Activated CD4-positive, alpha-beta T cell treated with anti-CD3 and anti-CD28 coated beads, Interleukin-2, amount 50 U/mL, for 24 hours (primary cell): ENCODE measurements at regions not wholly inside any gene's neighbourhood (a gene's known extent, or its start where the extent isn't known, plus 50 kb on each side); places are given as distances from the start of the nearest gene placed in this dataset.

Source experiments
- DNase-seq, 2 donors: peaks; one replicate each; pipeline ENCODE4 v3.0.0-alpha.2; 2020; ENCODE audit warnings: low read depth in 1 of 2, low spot score in 1 of 2

DNA sequence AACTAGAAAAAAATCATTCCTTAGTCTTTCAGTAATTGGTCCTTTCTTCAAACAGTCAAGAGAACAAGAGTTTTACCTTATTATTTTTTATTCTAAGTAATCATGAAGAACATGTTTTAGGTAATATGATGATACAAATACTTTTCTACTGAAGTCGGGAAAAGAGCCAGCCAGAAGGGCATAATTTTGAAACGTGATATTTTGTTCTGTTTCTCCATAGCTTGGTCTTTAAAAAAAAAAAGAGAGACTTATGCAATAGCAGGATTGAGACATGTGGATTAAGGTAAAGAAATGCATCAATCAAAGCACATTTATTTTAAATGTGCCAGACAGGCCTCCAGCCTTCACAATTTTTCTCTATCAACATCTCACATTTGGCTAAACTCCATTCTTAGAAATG, 1016.8 kb downstream of the CNTNAP5 start:
- no peak for DNase-seq

DNA sequence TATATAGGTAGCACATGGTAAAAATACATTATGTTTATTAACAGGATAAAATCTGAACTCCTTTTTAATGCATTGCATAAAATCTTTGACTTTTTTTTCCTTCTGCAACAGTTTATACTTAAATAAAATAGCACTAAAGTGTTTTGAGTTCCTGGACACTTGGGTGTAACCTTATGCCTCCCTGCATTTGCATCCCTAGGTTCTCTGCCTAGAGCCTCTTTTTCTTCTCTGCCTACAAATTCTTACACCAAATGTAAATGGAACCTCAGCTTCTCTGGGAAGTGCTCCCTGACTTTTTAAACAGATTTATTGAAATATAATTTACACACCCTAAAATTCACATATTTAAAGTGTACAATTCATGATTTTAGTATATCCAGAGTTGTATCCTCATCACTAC, 1017.6 kb downstream of the CNTNAP5 start:
- no peak for DNase-seq

DNA sequence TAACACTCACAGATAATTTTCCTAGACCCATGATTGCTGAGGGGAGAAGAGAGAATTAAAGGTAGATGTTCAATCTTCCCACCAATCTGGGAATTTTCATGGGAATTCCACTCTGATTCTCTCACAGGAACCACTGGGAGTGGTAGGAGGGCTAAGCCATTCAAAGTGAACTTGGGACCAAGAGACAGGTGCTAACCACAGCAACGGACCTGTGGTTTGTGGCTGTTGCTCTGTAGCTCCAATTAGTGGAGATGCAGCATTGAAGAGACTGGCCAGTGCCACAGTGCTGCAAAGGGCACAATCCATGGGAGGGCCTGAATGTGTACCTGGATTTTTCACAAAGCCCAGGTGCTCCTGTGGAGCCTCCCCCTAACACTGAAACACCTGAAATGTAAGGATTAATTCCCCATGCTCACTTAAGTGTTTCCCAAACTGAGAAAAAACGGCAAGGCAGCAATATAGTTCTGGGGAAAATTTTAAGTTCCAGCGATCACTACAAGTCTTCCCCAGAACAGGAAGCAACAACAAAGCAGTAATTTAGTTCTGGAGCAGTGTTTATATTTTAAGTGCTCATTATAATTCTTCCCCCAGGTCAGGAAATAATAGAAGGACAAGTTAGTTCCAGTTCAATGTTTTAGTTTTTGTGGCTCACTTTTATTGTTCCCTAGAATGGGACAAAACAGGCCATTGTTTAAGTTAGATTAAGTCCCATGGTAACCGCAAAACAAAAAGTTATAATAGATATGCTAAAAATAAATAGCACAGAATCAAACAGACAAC, 1045.8 kb downstream of the CNTNAP5 start:
- DNase-seq: no peak

DNA sequence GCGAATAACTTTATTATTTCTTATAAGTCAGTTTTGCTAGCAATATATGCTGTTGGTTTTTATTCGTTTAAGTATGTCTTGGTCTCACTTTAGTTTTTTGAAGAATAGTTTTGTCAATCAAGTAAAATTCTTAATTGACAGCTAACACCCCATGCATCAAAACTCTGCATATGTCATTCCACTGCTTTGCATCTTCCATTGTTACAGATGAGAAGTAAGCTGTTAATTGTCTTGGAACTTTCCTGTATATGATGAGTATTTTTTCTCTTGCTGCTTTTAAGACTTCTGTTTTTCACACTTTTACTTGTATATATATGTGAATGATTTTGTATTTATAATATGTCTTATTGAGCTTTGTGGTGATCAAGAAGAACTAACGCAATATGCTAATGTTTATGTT, 1048.4 kb downstream of the CNTNAP5 start:
- DNase-seq: no peak

DNA sequence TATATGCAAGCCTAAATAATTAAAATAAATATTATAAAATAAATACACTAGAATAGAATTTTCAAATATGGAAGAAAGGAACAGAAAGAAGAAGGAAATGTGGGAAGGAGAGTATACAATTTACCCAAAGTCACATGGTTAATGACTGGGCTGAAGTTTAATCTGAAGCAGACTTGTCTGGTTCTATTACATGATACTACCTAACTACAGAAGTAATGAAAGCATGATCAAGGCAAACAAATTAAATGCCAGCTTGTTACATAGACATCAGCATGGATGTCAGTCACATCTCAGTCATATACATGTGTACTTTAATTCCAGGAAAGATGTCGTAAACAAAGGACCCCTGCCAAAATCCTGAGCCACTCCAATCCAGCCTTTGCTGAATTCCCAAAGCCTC, 1060.8 kb downstream of the CNTNAP5 start:
- DNase-seq: no peak

DNA sequence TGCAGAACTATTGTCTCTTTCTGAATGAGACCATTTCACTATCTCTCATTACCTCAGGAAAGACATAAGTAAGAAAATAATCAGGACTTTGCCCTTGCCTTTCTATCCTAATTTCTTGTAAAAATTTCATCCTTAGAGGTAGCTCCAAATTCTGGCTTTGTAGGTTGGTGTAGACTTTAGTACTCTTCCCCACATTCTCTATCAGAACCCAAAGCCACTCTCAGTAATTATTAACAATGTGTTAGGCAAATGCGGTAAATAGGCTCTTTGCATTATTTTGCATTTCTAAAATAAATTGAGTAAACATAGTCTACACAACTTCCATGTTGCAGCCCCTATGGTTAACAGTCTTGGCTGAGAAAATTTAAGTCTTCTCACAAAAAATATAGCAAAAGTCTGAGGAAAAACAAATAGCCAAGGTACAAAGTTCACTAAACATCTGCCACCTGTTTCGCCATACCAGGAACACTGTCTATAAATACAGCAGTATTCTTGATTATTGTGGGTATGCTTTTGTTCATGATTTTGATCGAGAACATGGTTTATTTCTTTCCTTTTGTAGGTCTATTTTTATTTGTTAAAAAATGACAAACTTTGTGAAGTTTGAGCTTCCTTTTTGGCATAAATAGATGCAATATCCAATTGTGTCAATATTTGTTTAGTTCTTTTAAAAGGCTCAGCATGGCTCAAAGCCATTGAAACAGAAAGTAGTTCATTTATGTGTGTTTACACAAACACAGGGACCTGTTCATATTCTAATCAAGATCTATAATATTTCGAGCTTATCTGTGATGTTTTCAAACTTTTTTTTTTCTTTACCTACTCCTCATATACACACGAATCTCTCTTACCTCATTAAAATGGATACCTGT, 1061.5 kb downstream of the CNTNAP5 start:
- no peak for DNase-seq

DNA sequence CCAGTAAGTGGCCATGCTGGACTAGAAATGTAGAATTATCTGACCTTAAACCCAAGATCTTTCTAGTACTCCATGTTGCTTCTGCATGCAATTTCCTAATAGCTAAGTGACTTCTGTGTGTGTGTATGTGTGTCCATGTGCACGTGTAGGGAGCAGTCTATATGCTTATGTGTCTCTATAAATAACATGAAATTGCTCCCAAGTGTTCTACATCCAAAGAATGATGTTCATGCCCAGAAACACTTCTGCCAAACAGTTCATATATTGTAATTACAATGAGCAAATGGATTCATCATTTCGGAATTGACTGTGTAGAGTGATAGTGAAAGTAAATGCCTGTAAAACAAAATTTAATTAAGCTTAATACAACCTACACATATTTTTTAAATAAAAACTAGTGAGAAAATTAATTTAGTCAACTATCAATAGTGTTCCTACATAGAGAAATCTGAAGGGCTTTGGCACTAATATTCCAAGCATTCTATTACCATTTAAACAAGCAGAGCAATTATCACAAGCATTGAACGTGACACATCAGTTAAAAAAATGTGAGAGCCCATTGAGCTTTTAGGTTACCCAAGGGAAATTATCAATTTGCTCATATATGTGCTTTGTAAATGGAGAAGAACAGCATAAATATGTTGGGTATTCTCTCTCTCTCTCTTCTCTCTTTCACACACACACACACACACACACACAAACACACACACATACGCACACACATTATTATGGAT, 1067.4 kb downstream of the CNTNAP5 start:
- DNase-seq: no peak

DNA sequence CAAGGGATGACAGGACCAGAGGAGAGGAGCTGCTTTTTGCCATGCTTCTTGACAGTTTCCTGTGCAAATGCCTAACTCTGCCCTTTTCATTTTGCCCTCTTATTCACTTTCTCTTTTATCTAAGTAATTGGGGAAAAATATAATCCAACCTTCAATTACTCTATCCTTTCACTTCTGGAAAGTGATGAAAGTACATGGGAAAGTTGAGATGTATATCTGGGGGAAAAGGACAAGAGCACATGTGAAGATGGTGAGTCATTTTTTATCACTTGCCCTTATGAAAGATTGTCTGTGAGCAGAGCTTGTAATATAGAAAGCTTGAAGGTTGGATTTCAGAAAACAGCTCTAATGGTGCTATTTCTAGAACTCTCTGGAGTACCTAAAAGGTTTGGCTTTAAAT, 1070.7 kb downstream of the CNTNAP5 start:
- no peak for DNase-seq

DNA sequence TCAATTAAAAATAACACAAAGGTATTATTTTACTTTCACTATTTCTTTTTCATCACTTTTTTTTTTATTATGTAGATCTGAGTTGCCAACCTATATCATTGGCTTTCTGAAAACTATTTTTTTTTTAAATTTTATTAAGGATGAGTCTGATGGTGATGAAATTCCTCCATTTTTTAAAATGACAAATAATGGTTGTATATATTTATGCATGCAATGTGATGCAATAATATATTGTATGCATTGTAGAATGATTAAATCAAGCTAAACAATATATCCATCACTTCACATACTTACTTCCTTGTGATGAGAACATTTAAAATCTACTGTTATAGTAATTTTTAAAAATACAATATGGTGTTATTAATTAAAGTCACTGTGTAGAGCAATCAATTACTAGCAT, 1081.6 kb downstream of the CNTNAP5 start:
- no peak for DNase-seq

DNA sequence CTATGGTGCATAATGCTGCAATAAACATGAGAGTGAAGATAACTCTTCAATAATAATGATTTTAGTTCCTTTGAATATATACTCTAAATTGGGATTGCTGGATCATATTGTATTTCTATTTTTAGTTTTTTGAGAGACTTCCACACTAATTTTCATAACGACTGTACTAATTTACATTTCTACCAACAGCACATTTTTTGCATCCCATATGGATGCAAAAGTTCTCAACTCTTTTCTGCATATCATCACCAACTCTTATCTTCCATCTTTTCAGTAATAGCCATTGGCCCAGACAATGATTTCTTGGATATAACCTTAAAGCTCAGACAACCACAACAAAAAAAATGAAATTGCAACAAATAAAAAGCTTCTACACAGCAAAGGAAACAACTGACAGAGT, 1082.4 kb downstream of the CNTNAP5 start:
- no peak for DNase-seq

DNA sequence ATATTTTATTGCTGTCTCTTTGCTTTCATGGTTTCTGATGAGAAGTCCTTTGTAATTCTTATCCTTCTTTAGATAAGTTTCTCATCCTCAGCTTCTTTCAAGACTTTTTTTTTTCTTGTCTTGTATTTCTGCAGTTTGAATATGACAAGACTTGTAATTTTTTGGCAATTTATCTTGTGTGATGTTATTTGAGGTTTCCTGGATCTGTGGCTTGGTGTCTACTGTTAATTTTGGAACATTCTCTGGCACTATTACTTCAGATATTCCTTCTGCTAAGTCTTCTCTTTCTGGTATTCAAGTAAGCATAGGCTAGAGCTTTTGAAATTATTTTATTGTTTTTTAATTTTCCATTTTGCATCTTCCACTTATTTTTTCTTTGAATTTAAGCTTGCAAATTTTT, 1083.2 kb downstream of the CNTNAP5 start:
- no peak for DNase-seq

DNA sequence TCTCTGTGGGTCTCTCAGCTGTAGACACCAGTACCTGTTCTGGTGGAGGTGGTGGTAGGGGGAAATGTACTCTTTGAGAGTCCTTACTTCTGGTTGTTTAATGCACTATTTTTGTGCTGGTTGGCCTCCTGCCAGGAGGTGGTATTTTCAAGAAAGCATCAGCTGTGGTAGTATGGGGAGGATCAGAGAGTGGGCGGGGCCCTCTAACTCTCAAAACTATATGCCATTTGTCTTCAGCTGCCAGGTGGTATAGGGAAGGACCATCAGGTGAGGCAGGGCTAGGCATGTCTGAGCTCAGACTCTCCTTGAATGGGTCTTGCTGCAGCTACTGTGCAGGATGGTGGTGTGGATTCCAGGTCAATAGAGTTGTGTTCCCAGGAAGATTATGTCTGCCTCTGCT, 1100.8 kb downstream of the CNTNAP5 start:
- DNase-seq: no peak

DNA sequence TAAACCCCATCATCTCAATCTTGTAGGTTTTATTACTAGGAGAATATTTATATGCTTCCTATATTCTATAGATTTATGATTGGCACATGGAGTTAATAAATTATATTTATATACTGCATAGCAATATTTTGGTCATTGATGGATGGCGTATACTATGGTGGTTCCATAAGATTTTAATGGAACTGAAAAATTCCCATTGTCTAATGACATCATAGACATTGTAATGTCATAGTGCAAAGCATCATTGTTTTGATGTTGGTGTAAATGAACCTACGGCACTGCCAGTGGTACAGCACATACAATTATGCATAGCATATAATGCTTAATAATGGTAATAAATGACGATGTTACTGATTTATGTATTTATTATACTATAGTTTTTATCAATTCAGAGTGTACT, 1135.9 kb downstream of the CNTNAP5 start:
- no peak for DNase-seq

DNA sequence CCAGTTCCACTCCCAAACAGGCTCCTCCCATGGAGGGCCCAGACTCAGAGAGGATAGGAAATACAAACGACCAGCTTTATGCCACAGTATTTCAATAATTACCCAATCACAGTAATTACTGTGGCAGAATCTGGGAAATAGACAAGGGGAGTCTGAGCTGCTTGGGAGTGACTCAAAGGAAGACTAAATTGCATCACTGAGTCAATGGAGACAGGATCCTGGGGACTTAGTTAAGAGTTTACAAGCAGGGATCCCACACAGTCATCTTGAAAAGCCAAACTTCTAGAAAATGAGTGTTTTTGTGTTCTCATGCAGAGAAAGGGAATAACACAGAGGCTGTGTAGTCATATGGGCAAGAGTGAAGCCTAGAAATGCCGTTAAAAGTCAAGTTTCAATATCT, 1142.1 kb downstream of the CNTNAP5 start:
- no peak for DNase-seq

DNA sequence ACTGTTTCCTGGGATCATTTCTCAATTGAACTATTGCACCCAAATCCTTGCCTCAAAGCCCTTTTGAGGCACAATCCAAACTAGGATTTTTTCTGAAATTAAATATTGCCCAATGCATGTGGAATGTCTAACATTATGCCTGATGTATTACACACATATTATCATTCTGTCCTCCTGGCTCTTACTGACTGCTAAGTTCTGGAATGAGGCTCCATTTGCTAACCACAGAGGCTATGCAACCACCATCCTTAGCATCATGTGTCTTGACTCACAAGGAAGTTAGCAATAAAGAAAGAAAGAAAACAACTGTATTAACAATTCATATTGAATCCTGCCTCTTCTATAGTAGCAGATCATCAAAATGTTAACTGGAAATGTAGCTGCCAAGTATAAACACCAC, 1142.7 kb downstream of the CNTNAP5 start:
- no peak for DNase-seq

DNA sequence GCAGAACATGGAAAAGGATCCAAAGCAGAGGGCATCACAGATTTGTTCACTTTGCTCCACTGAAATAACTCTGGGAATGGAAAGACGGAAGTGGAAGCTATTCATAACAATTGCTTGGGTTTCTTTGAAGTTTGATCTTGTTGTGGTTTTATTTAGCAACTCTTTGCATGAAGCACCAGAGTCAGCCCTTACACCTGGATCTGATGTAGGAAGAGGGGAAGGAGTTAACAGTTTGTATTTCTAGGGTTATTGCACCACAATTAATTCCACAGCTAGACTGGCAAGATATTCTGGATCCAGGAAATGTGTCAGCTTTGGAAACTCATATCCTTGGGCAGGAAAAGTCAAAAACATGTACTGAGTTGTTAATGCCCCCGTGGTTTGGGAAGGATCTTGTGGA, 1143.4 kb downstream of the CNTNAP5 start:
- DNase-seq: no peak

DNA sequence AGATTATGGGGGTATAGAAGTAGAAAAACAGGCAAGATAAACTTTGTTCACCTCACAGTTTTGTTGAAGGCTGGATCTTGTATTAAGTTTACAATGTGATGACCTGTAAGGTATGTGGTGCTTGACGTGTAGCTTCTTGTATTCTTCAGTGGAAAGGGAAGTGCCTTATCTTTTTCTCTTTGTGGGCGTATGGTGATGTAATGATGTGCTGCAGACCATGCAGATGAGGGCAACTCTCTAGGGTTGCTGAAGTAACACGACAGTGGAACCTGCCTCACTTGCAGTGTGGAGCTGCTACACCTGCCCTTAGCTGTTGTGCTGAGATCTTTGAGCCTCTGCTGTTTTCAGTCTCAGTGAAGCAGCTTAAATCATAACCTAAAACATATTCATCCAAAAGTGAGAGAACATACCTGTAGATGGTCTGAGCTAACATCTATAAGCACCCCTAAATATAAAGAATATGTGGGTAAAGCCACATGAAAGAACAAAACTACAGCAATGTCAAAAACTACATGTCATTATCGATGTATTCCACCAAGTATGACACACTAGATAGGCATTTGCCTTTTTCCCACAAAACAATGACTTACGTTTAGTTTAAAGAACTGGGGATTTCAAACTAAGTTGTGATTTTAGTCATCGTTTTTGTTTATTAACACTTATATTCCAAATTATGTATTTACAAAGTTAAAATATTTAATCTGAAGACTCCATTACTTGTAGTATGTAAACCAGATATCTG, 1144.1 kb downstream of the CNTNAP5 start:
- DNase-seq: no peak

DNA sequence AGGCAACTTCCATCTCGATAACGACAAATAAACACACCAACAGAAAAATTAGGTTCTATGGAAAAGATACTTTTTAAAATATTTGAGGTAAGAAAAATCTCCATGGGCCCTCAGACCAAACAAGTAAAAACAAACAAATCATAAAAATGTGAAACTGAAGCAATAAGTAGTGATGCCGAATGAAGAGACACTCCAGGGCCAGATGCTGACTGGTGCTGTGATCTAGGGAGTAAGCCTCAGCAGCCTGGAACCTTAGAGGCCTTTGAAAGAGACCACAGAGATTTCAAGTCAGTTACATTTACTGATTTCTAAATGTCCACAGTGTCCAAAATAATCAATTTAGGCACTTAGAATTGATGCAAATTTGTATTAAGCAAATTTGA, 1144.7 kb downstream of the CNTNAP5 start:
- DNase-seq: no peak

DNA sequence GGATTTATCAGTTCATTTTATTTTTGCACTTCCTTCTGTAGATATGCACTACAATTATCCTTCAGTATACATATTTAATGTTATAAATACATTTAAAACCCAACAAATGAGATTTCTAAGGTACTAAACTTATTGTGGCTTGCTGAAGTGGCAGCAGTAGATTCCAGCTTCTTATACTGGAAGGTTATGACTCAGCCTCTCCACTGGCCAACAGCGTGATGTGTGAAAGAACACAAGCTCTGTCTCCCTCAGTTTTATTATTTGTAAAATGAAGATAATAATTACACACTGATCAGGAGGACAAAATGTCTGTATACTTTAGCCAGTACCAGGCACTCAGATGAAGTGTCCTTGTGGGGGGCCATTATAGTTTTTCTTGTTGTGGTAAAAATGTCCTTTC, 1147.1 kb downstream of the CNTNAP5 start:
- DNase-seq: no peak

DNA sequence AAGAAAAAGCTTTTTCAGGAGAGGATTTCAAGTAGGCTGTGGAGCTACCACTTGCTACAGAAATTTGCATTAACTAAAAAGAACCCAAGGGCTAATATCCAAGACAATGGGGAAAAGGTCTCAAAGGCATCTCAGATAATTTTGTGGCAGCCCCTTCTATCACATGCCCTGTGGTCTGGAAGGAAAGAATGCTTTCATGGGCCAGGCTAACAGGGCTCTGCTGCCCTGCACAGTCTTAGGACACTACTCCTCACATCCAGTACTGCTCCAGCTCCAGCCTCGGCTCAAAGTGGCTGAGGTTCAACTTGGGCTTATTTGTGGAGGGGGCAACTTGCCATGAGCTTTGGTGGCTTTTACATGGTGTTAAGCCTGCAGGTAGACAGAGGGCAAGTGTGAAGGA, 1150.3 kb downstream of the CNTNAP5 start:
- no peak for DNase-seq

DNA sequence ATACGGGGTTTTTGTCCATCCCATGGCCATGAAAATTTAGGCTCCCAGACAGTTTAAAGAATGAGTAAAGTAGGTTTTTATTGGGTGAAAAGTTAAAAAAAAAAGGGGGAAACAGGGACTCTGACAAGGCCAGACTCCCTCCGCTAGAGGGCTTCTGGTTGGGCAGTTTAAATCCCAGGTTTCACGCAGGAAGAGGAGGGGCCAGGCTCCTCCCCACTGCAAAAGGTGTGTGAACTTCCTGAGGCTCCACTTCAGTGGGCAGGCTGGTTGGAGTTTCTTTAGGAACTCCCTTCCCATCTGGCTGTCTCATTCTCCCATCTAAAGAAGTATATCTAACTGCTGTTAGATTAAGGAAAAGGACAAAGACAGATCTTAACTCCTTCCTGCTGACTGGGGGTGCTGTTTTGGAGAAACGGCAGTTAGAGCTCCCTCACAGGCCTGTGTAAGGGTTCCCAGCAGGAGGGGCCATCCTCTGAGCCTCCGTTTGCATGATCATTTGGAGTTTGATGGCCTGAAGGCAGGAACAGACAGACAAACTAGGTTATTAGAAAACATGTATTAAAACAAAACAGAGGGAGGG, 1160.7 kb downstream of the CNTNAP5 start:
- no peak for DNase-seq
